ENCODE measurements at regions not wholly inside any gene's neighbourhood (a gene's known extent, or its start where the extent isn't known, plus 50 kb on each side); places are given as distances from the start of the nearest gene placed in this dataset.

GRCh38 chr13:109880371-109881346 is 94.3 kb upstream of the IRS2 start:
- no peak for DNase-seq

DNA sequence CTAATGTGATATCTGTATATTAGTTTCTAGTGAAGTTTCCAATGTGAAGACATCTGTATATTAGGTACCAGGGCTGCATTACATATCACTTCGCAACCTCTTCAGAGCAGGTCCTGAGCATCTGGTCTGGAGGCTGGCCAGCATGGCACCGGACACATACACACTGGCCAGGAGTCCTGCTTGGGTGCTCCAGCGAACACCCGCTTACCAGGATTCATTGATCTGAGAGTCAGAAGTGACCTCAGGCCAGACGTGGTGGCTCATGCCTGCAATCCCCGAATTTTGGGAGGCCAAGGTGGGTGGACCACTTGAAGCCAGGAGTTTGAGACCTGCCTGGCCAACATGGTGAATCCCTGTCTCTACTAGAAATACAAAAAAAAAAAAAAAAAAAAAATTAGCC is 93.0 kb upstream of the IRS2 start:
- DNase-seq = no peak

DNA sequence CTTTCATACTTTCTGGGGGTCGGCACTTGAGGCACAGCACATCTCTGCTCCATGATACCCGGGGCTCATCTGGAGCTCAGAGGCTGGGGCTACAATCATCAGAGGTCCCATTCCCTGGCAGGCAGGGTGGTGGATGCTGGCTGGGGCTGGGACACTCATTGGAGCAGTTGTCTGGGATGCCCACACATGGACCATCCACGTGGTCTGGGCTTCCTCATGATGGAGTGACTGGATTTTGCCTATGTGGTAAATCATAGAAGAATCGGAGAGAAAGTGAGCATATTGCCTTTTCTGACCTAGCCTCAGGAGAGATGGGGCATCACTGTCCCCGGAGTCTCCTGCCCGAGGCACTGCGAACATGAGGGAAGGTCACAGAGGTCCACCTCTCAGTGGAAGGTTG is 91.4 kb upstream of the IRS2 start:
- no peak for DNase-seq

DNA sequence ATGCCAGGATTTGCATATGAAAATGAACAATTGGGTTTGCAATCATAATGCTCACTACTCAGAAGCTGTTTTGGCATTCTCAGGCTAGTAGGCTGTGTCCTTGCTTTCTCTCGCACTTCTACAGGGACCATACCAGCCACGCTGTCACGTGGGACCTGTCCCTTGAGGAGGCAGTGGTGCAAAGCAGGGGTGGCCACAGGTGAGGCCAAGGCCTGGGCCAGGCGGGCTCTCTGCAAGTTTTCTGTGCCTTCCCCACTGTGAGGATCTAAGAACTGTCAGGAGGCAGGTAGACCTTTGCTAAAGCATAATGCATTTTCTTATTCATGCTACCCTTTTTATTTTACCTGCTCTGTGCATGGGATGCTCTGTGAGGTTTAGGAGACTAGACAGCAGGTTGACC is 89.4 kb upstream of the IRS2 start:
- no peak for DNase-seq

GRCh38 chr13:109874484-109875454 is 88.4 kb upstream of the IRS2 start:
- DNase-seq = no peak

DNA sequence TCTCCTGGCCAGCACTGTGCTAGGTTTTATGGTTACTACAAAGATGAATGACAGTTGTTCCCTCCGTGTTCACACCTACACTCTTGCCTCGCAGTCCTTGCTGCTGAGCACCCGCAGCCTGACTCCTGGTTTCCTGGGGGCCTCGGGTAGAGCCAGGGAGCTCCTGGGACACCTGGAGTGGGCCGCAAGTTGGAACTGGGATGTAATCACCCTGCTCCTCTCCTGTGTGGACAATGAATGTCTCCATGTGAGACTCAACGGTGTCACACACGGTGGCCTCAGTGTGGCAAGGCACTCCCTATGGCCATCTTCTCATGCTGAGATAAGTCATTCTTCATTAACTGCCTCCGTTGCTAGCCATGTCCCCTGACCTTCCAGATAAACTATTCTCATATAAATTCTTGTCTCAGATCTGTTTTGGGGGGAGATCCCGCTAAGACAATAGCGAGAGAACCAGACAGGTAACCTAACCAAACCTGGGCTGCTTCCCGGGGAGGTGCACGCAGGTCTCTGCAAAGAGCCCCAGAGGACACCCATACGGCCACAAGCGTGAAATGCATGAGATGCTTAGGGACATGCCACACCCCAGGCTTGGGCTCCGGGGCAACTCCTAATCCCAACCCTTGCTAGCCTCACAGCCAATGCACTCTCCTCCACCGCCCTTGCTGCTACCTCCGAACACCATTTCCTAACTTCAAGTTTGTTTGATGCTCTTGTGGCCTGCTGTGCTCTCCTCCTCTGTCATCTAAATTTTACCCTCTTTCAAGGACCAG is 87.2 kb upstream of the IRS2 start:
- DNase-seq = no peak

DNA sequence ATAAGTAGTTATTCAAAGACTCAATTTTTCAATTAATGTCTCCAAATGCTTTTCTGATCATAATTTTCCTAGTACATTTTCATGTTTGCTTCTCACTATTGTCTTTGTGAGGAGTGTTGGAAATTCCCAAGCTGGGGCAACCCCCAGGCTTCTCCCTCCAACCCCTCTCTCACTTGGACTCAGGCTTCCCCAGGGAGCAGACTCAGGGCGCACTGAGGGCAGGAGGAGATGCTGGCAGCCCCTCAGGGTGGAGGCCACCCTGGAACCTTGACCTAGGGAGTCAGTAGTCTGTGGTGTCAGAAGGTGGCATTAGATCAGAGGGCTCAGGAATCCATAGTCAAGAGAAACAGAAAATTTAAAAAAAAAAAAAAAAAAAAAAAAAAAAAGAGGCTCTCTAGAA is 86.5 kb upstream of the IRS2 start:
- DNase-seq = no peak

GRCh38 chr13:109870696-109871370 is 84.5 kb upstream of the IRS2 start:
- DNase-seq = no peak

GRCh38 chr13:109870274-109870673 is 83.9 kb upstream of the IRS2 start:
- DNase-seq = no peak

DNA sequence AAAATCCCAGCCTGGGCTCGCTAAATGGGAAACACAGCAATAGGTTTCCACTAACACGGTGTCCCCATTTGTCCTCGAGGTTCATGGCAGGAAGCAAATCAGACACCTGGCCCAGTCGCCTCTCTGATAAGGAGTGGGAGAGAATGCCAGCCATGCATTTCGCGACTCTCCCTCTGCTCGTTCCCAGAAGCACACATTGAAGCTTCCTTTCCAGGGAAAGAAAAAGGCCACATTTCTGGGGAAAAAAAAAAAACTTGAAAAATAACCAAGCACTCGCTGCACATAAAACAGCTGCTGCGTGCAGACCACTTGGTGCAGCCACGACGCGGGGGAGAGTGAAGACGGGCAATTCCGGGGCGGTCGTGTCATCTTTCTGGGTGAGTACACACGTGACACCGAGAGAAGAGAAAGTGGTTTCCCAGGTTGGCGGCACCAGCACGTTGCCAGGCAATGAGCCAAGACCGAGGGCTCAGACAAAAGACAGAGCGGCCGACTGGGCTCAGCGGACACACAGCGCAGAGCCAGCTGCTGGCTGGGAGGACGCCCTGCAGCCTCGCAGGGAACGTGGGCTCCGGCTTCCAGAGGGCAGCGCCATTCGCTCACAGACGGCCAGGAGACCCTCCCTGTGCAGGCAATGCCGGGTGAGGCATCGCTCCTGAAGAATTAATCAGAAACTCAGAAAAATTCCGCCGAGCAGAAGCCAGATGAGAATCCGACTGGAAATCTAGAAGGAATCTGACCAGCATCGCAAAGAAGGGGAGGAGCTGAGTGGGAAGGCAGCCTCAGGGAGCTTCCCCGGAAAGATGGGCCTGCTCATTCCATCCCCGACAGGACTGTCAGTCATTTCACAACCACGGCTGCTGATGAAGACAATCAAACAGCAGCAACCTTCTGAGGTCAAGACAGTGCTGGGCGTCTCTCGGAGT is 83.2 kb upstream of the IRS2 start:
- DNase-seq = peak; percentile 72

GRCh38 chr13:109868578-109869311 is 82.4 kb upstream of the IRS2 start:
- no peak for DNase-seq

GRCh38 chr13:109867766-109868165 is 81.4 kb upstream of the IRS2 start:
- DNase-seq = no peak

DNA sequence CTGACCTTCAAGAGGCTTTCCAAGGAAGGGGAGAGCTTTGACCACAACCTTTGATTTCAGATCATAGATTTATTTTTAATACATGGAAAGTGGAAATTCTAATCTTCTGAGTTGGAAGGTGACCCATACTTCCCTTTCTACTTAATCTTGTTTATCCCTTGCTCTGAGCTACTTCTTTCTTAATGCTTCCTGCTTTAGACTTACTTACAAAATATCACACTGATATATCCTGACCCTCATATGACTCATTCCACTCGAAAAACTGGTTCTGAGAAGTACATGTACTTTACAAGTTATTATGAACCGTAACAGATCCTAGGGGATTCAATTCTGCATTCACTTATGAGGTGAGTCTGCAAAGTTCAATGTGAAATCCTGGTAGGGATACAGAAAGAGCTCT is 76.2 kb upstream of the IRS2 start:
- no peak for DNase-seq

- DNase-seq = no peak
Observed at GRCh38 chr13:109859898-109860297, 73.5 kb upstream of the IRS2 start.

DNA sequence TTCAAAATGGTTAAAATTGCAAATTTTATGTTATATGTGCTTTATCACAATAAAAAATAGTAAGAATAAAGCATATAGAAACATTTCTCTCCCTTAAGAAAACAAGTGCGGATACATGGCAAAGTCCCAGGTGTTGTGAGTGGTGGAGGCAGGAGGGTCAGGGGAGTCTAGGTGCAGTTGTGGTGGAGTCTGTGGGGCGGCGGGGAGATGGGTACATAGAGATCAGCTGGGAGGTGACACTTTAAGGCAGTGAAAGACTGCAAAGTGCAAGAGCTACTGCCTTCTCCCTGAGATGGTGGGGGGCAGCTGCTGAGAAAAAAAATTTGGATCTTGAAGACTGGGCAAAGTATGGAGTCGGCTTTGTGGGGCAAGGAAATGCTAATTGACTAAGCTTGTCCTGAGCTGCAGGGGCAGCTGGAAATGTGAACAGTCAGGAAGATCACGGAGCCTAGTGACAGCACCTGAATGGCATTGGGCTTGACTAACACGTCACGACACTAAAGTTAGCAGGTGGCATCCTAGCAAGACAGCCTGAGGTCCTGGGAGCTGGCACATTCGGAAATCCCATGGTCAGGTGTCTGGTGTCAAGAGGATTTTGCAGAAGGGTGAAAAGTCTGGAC is 72.9 kb upstream of the IRS2 start:
- DNase-seq = no peak

GRCh38 chr13:109858319-109858718 is 71.9 kb upstream of the IRS2 start:
- no peak for DNase-seq

DNA sequence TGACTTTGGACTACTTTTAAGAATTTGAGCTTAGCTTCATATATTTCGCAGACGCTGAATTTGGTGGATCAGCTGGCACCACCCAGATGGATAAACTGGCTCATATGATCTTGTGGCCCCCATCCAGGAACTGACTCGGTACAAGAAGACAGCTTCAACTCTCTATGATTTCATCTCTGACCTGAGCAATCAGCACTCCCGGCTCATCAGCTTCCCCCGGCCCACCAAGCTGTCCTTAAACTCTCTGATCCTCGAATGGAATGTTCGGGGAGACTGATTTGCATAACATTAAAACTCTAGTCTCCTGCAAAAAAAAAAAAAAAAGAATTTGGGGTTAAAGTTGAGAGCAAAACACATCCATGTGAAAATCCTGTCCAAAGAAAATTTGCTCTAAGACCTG is 71.4 kb upstream of the IRS2 start:
- no peak for DNase-seq

GRCh38 chr13:109857325-109857724 is 70.9 kb upstream of the IRS2 start:
- DNase-seq = no peak

DNA sequence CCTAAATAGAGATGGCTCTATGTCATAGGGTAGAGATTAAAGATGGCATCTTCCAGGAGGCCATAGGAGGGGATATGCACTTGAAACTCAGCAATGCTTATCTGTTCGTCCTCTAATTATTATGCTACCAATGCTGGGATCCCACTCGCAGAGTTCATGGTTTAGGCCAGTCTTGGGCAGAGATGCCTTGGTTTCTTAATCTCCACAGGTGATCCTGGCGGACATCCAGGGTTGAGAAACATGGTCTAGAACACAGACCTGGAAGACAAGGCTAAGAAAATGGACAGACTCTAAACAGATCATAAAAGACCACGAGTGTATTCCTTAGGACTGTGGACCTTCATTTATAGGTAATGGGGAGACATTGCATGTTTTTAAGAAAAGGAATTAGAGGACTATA is 70.0 kb upstream of the IRS2 start:
- DNase-seq = no peak

DNA sequence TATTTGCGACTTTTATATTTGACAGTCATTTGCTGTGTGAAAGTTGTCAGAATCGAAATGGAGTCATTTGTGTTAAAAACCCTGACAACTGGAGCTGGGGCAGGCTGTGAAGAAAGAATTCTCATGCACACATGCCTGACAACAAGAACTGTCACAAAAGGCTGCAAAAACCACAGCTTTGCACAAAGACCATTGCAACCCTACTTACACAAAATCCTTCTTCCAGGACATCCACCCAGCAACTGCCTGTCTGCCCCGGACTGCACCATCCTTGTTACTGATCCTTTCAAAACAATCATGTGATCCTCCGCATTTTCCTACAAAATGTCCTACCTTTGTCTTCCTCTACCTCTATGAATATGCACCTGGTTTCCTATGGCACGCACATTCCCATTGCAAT is 66.8 kb upstream of the IRS2 start:
- no peak for DNase-seq
